HT-29 (cell line): ENCODE measurements at regions not wholly inside any gene's neighbourhood (a gene's known extent, or its start where the extent isn't known, plus 50 kb on each side); places are given as distances from the start of the nearest gene placed in this dataset.

Experiments
- DNase-seq: peaks from one replicate; pipeline ENCODE4 v3.0.0-alpha.2; 2015; ENCODE audit warnings: low spot score

GRCh38 chr2:150981826-150982225 is 279.8 kb downstream of the RBM43 start:
- DNase-seq = no peak

- no peak for DNase-seq
Measured at GRCh38 chr2:150978053-150978452, 283.6 kb downstream of the RBM43 start.

DNA sequence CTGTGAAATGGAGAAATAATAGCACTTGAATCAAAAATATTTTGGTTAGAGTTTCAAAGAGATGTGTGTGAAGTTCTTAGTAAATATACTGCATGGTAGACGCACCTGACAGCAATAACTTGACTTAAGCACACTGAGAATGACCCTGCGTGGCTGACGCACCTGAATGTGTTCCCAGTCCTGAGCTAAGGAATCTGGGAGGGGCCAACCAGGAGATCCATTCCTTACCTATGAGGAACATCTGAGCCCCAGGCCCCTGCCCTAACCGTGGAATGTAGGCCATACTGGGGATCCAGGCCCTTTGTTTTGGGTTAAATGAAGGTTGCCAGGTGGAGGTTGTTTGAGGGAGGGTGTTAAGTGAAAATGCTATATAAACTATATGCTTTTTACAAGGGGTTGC is 284.4 kb downstream of the RBM43 start:
- DNase-seq = no peak

DNA sequence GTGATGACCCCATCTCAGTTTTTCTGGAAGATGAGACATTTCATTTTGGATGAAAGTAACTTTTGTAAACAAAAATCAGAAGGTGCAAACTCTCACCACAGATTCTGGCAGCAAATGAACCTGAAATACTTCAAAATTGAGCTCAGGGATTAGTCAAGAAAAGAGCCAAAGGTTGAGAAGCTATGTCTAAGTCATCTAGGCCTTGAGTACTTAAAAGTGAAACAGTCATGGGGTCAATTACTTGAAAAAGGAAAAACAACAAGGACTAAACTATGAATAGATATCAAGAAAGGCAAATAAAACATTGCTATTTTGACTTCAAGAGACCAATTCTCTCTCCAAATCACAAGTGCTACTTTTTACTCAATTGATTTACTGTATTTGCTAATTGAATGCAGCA is 285.1 kb downstream of the RBM43 start:
- no peak for DNase-seq

- no peak for DNase-seq
Measured at GRCh38 chr2:150974864-150975263, 286.8 kb downstream of the RBM43 start.

DNA sequence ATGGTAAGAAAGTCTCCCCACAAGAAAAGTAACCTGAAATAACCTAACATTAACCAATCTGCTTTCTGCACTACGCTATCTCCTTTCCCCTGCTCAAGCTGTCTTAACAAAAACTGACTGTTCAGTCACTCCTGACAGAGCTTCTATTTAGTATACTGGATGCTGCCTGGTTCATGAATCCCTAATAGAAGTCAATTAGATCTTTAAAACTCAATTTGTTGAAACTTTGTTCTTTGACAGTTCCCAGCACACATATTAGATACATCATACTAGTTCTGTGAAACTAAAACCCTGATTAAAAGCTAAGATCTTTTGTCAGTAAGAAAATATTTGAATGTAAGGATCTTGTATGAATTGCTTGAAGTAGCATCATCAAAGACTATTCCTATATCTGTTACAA is 287.4 kb downstream of the RBM43 start:
- DNase-seq = no peak

GRCh38 chr2:150971910-150972309 is 289.8 kb downstream of the RBM43 start:
- peak; percentile 67 for DNase-seq

- DNase-seq = no peak
Measured at GRCh38 chr2:150963336-150963735, 298.3 kb downstream of the RBM43 start.

DNA sequence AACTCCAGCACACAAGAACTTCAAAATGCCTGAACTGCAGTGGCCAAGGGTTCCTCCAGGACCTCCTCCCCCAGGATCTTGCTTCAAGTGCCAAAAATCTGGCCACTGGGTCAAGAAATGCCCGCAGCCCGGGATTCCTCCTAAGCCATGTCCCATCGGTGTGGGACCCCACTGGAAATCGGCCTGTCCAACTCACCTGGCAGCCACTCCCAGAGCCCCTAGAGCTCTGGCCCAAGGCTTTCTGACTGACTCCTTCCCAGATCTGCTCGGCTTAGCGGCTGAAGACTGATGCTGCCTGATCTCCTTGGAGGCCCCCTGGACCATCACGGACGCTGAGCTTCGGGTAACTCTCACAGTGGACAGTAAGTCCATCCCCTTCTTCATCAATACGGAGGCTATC is 306.4 kb downstream of the RBM43 start:
- no peak for DNase-seq

DNA sequence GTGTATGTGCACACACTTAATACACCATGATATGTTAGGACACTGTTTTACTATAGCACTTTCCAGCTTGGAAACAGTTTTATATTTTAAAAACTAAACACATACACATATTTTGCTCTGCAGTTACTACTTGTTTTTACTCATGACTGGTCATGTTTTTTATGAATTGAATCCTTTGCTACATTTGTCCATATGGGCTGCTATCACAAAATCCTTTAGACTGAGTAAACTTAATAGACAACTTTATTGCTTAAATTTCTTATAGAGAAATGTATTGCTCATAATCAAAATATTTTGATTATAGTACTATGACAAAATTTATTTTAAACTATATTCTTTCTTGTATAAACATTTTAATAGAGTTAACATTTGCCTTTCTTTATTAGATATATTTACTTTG is 314.8 kb downstream of the RBM43 start:
- no peak for DNase-seq

DNA sequence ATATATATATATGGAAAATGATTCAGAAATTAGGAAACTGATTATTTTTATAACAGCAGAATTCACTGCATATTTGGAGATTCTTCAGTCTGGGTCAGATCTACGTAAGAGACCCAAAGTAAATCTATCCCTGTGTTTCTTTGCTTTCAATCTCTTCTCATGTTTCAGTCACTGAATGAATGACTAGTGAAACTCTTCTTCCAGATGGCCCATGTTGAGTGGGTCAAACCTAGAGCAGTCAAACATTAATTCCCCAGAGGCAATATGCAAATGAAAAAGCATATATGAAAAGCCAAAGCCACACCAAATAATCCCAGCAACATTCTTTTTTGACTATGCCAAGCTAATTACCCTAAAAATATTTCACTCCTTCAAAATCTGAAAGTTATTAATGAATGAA is 317.3 kb downstream of the RBM43 start:
- DNase-seq = no peak

GRCh38 chr2:150939087-150939486 is 322.6 kb downstream of the RBM43 start:
- no peak for DNase-seq

- peak; percentile 48 for DNase-seq
Measured at GRCh38 chr2:150938527-150938926, 323.1 kb downstream of the RBM43 start.

GRCh38 chr2:150937030-150937429 is 324.6 kb downstream of the RBM43 start:
- DNase-seq = no peak

GRCh38 chr2:150931451-150931850 is 330.2 kb downstream of the RBM43 start:
- DNase-seq = no peak

DNA sequence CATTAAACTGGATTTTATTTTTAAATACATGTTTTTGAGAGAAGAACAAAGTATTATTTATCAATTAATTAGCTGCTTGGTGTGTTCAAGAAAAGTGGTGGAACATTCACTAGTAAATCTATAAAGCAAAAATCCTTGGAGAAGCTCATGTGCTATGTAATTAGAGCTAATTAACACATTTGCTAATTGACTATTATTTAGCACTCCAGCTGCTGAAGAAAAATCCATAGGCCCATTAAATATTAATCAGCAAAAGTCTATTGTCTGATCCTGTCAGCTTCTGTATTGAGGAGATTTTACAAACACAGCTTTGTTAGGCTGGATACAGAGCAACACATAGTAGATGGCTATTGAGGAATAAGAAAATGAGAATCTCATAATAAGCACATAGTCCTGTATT is 336.1 kb downstream of the RBM43 start:
- DNase-seq = no peak

DNA sequence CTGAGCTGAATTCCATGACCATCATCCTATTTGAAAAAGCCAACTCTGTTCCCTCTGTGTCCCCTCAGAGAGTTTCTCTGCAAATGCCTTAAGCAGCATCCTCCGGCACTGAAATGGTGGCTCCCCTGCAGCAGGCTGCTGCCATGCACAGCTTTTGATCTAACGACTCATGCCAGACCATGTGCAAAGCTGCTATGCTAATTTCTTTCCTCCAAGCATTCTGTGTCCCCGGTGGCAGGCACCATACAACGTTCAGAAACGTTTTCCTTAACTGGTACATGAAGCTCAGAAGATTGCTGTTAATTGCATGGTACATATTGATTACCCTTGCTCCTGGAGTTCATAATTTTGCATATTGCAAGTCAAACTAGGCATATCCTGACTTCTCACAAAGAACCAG is 336.8 kb downstream of the RBM43 start:
- no peak for DNase-seq

DNA sequence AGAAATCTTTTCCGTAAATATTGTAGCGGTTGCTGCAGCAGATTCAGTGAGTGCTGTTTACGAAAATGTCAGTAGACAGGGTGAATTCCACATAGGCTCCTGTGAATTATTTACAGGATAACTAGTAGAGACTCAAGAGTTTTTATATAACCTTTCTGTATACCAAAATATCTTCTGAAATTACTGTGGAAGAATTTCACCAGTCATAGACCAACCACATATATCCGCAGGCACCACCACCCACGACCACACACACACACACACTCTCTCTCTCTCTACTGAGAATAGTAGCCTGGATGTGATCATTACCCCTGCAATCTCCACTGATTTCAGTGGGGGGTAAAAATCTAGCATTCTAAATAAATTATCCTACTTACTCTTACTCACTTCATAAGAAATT is 341.8 kb downstream of the RBM43 start:
- no peak for DNase-seq

DNA sequence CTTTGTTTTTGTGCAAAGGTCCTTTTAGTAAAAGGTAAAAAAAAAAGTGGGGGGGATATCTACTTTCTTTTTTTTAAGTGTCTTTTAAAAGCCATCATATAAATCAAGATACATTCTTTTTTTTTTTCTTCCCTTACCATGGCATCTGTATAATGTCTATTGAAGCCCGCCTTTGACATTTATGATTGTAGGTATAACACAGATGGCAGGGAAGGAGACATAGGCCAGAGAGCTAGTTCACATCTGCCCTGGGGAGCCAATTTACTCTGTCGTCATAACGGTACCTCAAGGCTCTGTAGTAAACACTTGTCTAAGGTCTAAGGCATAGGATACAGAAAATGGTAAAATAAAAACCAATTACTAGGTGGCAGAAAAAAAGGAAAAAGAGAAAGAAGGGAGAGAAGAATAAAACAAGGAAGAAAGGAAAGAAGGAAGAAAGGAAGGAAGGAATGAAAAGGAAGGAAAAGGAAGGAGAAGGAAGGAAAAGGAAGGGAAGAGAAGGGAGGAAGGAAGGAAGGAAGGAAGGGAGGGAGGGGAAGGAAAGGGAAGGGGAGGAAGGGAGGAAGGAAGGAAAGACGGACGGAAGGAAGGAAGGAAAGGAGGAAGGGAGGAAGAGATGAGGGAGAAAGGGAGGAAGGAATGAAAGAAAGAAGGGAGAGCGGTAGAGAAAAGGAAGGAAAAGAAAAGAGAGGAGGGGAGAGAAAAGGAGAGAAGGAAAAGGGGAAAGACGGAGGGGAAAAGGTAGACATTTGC is 343.5 kb downstream of the RBM43 start:
- no peak for DNase-seq

- DNase-seq = no peak
Measured at GRCh38 chr2:150916467-150917396, 344.9 kb downstream of the RBM43 start.

GRCh38 chr2:150911766-150912280 is 349.8 kb downstream of the RBM43 start:
- DNase-seq = peak; percentile 50

DNA sequence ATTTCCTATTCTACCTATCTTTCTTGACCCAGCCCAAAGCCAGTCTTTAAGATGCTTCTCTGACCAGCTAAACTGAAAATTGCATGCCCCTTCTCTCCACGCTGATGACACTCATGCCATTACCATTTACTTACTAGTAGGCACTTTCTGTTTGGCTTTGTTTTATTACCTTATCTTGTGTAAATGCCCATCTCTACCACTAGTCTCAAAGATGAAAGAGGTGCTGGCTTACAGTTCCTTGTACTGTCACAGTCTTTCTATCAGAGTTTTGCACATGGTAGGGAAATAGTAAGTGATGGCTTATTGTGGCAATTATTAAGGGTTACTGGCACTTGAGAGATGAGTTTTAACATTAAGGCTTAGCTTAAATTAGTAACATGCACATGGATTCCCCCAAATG is 352.1 kb downstream of the RBM43 start:
- peak; percentile 13 for DNase-seq

DNA sequence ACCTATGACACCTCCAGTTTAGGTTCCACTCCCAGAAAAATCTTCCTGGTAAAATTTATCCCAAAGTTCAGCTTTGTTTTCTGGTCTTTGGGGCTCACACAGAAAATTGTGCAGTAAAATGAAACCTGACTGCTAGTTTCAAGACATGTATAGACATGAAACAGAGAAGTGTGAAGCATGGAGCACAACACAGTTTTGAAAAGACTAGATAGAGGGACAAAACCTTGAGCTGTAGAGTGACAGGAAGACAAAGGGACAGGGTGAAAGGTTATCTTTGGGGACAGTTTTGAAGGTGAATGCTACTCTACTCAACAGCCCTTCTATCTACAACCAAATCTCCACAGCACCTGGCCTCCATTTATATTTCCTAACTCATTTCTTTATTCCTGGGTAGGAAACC is 352.6 kb downstream of the RBM43 start:
- DNase-seq = no peak
